HG02840 (cell line): ENCODE measurements at regions not wholly inside any gene's neighbourhood (a gene's known extent, or its start where the extent isn't known, plus 50 kb on each side); places are given as distances from the start of the nearest gene placed in this dataset.

ENCODE experiments used
- ATAC-seq: cut with Tn5 transposase; IDR thresholded peaks from one replicate; pipeline ENCODE4 v1.9.1; 2021; ENCODE audit warnings: mild to moderate bottlenecking, moderate library complexity, moderate number of reproducible peaks; ENCODE audit not compliant: unreplicated experiment, low FRiP score

- ATAC-seq: no peak
Measured at GRCh38 chr4:125433453-125433852, 118.7 kb downstream of the FAT4 start.

GRCh38 chr4:125434136-125434535 is 119.4 kb downstream of the FAT4 start:
- no peak for ATAC-seq

GRCh38 chr4:125440814-125441213 is 126.1 kb downstream of the FAT4 start:
- no peak for ATAC-seq

- no peak for ATAC-seq
Measured at GRCh38 chr4:125444166-125444565, 129.4 kb downstream of the FAT4 start.

- no peak for ATAC-seq
Measured at GRCh38 chr4:125445525-125445924, 130.8 kb downstream of the FAT4 start.

GRCh38 chr4:125447551-125448290 is 133.0 kb downstream of the FAT4 start:
- ATAC-seq: no peak

GRCh38 chr4:125456075-125456474 is 141.3 kb downstream of the FAT4 start:
- ATAC-seq: no peak

GRCh38 chr4:125459531-125459930 is 144.8 kb downstream of the FAT4 start:
- ATAC-seq: no peak

- ATAC-seq: no peak
Measured at GRCh38 chr4:125461676-125462363, 147.1 kb downstream of the FAT4 start.

- ATAC-seq: no peak
Measured at GRCh38 chr4:125464146-125464545, 149.4 kb downstream of the FAT4 start.

- ATAC-seq: no peak
Measured at GRCh38 chr4:125481334-125482045, 166.7 kb downstream of the FAT4 start.

- ATAC-seq: no peak
Measured at GRCh38 chr4:125482822-125483221, 168.1 kb downstream of the FAT4 start.

- ATAC-seq: no peak
Measured at GRCh38 chr4:125483278-125483677, 168.5 kb downstream of the FAT4 start.

- ATAC-seq: no peak
Measured at GRCh38 chr4:125484912-125485311, 170.2 kb downstream of the FAT4 start.

- no peak for ATAC-seq
Measured at GRCh38 chr4:125486351-125486750, 171.6 kb downstream of the FAT4 start.

- no peak for ATAC-seq
Measured at GRCh38 chr4:125489952-125490690, 175.4 kb downstream of the FAT4 start.

GRCh38 chr4:125492957-125493356 is 178.2 kb downstream of the FAT4 start:
- ATAC-seq: no peak

- no peak for ATAC-seq
Measured at GRCh38 chr4:125497861-125498260, 183.1 kb downstream of the FAT4 start.

GRCh38 chr4:125498981-125499380 is 184.2 kb downstream of the FAT4 start:
- ATAC-seq: no peak

- ATAC-seq: no peak
Measured at GRCh38 chr4:125501090-125501489, 186.3 kb downstream of the FAT4 start.

- no peak for ATAC-seq
Measured at GRCh38 chr4:125501568-125501967, 186.8 kb downstream of the FAT4 start.
